NCI-H2171 treated with DMSO at 0.1 percent for 48 hours (cell line): ENCODE measurements at regions not wholly inside any gene's neighbourhood (a gene's known extent, or its start where the extent isn't known, plus 50 kb on each side); places are given as distances from the start of the nearest gene placed in this dataset.
"Not testable (repeated sequence)": the region's sequence is repeated elsewhere in the genome, so short reads cannot be mapped to it uniquely, and the experiment has no call there.

Experiments
- DNase-seq: peaks from one replicate; lab custom pipeline; 2025; lab: John Stamatoyannopoulos, UW

GRCh38 chr16:60810250-60810649 is 1226.0 kb downstream of the CDH8 start:
- DNase-seq = no peak

- DNase-seq = no peak
Measured at GRCh38 chr16:60792437-60792836, 1243.8 kb downstream of the CDH8 start.

DNA sequence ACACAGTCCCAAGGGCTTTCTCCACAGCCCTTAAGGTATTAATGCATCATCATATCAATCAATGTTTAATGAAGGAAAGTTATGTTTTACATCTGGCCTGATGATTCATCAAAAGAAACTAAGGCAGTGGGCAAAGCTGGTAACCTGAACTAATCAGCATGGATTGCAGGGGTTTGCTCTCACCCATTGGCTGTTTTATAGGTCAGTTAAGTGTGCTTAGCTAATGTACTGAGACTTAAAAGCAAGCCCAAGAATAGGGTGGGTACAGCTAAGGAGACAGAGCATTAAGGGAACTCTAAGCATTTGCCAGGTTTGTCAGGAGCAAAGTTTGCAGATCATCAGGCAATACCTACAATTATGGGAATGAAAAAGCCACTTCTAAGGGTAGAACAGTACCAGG is 1247.6 kb downstream of the CDH8 start:
- no peak for DNase-seq

DNA sequence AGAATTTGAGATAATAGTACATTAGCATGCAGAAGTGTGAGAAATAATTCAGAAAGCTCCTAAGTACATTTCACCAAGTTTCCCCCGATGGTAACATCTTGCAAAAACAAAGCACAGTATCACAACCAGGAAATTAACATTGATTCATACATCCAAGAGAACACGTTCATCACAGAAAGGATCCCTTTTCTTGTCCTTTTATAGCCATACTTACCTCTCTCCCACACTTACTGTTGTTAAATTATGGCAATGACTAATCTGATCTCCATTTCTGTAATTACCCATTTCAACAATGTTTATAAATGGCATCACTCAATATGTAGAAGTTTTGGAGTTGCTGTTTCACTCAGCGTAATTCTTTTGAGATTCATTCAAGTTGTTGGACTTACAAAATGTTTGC is 1260.0 kb downstream of the CDH8 start:
- no peak for DNase-seq

- no peak for DNase-seq
Measured at GRCh38 chr16:60771138-60771537, 1265.1 kb downstream of the CDH8 start.

DNA sequence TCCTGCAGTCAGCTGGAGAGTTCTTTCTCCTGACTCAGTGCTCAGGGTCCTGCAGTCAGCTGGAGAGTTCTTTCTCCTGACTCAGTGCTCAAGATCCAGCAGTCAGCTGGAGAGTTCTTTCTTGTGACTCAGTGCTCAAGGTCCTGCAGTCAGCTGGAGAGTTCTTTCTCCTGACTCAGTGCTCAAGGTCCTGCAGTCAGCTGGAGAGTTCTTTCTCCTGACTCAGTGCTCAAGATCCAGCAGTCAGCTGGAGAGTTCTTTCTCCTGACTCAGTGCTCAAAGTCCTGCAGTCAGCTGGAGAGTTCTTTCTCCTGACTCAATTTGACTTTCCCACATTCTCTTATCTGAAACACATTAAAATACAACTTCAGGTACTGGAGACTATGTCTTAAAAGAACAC is 1265.9 kb downstream of the CDH8 start:
- not testable (repeated sequence) for DNase-seq

DNA sequence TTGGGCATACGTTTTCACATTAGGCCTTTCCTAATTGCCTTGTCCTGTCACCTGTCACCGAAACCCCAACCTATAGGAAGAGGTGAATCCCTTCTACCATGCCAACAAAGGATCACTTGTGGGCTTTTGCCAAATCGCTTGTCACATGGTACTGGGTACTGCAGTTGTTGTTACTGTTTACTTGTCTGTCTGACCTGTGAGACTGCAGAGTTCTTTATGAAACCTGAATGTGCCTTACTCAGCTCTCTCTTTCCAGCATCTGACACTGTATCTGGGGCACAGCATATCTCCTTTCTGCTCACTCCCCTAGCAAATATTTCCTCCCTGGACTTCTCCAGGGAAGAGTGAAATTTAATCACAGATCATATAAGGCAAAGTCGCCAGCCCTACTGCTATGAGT is 1272.4 kb downstream of the CDH8 start:
- DNase-seq = no peak

GRCh38 chr16:60755907-60756306 is 1280.3 kb downstream of the CDH8 start:
- DNase-seq = no peak

GRCh38 chr16:60748366-60748765 is 1287.9 kb downstream of the CDH8 start:
- DNase-seq = no peak

DNA sequence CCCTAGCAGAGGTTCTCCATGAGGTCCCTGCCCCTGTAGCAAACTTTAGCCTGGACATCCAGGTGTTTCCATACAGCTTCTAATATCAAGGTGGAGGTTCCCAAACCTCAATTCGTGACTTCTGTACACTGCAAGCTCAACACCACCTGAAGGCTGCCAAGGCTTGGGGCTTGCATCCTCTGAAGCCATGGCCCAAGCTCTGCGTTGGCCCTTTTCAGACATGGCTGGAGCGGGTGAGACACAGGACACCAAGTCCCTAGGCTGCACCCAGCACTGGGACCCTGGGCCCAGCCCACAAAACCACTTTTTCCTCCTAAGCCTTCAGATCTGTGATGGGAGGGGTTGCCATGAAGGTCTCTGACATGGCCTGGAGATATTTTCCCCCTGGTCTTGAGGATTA is 1292.0 kb downstream of the CDH8 start:
- DNase-seq = no peak

GRCh38 chr16:60741810-60742209 is 1294.4 kb downstream of the CDH8 start:
- DNase-seq = no peak

- no peak for DNase-seq
Measured at GRCh38 chr16:60739737-60740683, 1296.2 kb downstream of the CDH8 start.

DNA sequence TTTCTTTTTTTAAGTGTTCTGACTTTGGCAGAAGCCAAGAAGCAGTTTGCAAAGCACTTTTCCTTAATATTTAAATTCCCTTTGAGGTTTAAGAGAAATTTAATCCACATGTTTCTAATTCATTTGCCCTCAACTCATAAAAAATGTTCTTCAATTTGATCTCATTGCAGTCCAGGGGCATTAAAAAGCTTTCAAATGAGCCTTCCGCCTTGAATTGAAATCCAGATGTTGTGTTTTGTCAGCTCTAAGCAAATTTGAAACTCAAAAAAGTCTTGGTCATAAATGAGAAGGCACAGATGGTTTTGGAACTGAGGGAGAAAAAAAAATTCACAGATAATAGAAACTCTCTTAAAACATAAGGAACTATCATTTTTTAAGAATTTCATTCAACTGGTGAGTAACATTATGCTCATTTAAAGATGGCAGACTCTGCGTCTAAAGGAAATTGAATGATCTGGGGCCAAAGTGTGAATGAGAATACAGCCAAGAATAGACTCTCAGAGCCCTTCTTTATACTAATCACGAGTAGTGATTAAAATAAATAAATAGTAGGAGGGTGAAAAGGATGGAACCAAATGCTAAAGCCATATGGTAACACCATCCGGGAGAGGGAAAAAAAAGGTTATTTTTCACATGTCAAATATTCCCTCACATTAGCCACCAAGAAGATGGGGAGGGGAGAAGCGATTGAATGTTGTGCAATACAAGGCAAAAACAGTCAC is 1304.7 kb downstream of the CDH8 start:
- DNase-seq = no peak

GRCh38 chr16:60729051-60729450 is 1307.2 kb downstream of the CDH8 start:
- DNase-seq = no peak

DNA sequence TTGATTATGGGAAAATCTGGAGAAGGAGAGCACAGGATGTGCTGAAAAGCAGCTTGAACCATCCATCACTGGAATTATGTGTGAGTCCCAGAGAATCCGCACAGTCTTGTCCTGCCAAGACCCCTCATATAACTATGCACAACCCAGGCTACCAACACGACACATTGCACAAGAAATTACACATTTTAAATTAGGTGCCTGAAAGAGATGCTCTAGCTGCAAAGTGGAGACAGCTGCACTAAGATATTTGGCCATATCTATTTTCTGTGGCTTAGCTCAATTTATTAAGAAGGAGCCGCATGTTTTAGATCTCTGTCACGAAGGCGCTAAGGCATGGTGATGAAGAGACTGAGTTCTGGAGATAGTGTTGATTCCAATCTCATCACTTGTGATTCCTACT is 1308.4 kb downstream of the CDH8 start:
- DNase-seq = no peak

DNA sequence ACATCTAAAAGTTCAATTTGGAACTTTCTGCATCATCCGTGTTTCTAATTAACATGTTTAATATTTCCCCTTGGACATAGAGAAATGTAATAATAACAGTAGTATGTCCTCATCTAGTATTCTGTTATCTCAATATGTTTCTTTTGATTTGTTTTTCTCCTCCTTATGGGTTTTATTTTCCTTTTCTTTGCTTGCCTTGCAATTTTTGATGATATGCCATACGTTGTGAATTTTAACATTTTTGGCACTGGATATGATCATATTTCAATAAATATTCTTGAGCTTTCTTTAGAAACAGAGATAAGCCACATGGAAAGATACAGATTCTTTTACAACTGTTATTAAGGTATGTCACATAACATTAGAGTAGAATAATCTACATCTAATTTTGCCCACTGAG is 1316.2 kb downstream of the CDH8 start:
- DNase-seq = no peak

DNA sequence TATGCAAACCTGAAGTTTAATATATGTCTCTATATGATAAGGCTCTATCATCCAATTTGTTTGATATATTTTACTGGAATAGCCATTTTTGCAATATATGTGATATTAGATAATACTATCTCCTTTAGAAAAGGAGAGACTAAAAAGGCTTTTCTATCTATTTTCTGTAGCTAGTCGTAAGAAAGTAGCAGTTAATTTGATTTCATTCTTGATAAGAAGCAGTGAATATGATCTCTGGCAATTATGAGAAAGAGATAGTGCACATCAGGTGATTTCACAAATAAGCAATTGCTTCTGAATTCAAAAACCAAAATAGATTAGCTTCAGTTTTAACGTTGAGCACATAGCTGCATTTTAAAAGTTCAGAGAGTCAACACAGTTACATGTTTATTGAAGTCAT is 1318.4 kb downstream of the CDH8 start:
- no peak for DNase-seq

DNA sequence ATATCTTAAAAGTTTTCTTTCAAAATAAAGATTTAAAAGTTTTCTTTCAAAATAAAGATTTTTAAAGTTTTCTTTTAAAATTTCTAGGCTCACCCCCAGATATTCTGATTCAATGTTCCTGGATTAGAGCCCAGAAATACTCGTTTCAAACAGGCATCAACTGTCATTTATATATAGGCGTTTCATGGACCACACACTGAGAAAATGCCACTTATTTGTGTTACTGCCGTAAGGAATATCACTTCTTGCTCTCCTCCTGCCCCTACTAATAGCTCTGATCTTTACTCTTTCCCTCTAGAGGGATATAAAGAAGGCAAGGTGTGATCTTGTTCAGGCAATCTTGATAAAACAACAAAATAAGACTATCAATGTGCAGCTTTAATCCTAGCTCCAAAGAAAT is 1324.1 kb downstream of the CDH8 start:
- no peak for DNase-seq

DNA sequence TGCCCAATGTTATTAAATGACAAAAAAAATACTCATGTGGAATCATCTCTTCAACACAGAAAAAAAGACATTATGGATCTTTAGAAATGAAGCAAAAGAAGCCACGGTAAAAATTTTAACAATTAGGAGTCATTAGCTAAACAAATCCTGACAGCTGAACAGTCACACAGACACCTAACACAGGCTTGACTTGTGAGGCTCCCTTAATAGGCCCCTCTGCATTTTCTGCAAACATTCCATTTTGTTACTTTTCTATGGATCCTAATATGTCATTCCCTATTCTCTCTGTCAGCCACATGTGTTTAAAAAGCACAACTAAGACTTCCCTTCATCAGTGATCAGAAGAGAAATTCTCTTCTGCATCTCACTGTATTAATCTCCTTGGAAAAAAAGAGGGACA is 1331.5 kb downstream of the CDH8 start:
- DNase-seq = no peak

DNA sequence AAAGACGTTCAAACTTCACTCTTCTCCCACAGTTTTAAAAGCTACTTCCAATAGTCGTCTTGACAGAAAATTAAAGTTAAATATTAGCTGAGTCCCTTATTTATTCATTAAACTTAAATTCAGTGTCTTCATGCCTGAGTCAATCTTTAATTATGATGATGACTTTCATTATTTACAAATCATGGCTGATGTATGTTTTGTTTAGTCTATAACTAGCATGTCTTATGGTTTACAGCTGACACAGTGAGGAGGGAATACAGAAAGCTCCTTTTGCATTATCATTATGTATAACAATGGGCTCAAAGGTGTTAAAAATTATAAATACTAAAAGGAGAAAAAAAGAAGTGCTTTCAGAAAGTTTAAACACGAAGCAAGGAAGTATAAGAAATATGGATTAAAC is 1333.1 kb downstream of the CDH8 start:
- no peak for DNase-seq

GRCh38 chr16:60686824-60687223 is 1349.4 kb downstream of the CDH8 start:
- DNase-seq = no peak

GRCh38 chr16:60684002-60684401 is 1352.2 kb downstream of the CDH8 start:
- DNase-seq = no peak

- DNase-seq = no peak
Measured at GRCh38 chr16:60682219-60682618, 1354.0 kb downstream of the CDH8 start.
